ENCODE measurements at regions not wholly inside any gene's neighbourhood (a gene's known extent, or its start where the extent isn't known, plus 50 kb on each side); places are given as distances from the start of the nearest gene placed in this dataset.
"Not testable (repeated sequence)": the region's sequence is repeated elsewhere in the genome, so short reads cannot be mapped to it uniquely, and the experiment has no call there.

DNA sequence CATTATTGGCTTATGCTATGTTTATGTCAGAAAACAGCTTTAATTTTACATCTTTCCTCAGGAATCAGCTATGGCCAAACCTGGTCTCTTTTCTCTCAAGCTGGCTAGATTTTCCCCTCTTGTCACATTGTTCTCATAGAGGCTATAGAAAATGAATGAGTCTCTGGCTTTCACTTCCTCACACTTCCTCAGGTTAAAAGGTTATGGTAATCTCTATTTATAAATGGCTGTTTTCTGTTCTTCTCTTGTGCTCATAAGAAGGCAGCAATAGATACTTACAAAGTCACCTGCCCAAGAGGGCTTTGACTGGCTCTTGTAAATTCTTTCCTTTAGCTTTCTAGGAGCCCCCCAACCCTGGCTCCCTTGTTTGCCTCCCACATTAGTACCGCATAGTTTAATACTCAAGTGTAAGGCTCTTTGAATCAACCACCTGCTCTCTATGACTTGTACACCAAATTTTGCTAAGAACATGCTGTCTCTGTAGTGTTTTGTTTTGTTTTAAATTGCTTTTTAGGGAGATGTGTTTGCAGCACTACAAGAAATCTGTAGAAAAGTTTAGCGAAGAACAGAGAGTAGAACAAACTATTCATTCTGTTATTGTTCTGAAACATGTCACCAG, 897.4 kb upstream of the CITED2 start:
- peak in 1 of 2 donors; percentile 4 for DNase-seq

DNA sequence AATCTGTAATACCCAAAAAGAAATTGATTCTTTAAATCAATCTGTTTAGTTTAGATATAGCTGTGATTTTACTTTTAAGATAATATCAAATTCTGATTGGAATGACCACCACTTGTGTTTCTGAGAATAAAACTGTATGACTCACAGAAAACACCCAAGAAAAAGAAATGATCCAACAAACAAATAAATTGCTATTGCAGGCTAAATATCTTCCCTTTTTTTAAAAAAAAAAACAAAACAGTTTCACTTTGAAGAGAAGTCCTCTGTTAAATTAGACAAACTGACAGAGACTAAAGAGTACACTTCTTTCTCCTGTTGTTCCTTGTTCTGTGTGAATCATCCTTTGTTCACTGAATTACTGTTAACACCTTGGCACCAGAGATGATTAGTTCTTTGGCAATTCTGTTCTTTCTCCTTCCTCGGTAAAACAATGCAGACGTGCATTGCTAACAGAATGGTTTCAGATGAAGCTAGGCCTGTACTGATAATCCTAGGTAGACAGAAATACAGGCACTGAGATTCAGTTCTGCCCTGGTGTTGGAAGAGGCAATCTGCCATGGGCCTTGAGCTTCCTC, 895.2 kb upstream of the CITED2 start:
- no peak for DNase-seq

DNA sequence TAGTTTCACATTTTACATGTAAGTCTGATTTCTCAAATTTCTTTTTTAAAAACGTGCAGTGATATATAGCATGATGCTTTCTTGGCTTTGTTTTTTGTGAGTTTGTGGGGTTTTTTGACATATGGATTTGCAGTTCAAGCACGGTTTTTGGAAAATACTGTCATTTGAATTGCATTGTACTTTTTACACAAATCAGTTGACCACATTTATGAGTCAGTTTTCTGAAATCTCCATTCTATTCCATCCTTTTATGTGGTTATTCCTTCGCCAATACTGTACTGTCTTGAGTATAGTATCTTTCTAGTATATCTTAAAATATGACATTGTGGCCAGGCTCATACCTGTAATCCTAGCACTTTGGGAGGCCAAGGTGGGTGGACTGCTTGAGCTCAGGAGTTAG, 890.0 kb upstream of the CITED2 start:
- no peak for DNase-seq

DNA sequence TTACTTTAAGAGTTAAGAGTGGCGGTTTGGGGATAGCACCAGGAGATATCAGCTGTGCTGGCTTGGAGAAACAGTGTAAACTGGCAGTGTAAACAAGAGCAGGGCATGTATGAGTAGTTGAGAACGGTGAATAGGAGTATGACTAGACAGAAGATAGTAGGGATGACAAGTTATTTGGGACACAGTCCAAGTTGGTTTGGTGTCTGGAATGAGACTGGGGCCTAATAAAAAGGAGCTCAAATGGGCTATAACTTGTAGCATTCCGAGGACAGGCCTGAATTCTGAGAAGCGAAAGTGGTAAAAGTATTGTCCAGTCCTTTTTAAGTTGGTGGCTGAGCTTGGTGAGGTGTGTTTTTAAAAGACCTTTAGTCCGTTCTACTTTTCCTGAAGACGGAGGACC, 883.9 kb upstream of the CITED2 start:
- not testable (repeated sequence) for DNase-seq

DNA sequence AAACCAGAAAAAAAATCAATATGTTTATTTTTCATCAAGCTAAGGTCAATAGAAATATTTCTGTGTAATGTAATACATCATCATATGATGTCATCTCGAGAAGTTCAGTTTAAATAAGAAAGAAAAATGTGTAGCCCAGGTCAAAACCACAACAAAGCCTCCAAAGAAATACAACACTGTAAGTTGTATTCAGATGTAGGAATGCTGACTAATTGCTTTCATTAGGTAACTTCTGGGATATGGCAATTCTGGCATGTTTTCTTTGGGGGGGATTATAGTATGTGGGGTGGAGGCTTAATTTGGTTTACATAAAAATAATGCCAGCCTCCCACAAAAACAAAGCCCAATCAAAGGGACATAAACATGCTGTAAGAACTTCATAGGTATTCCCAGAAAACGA, 881.8 kb upstream of the CITED2 start:
- no peak for DNase-seq

DNA sequence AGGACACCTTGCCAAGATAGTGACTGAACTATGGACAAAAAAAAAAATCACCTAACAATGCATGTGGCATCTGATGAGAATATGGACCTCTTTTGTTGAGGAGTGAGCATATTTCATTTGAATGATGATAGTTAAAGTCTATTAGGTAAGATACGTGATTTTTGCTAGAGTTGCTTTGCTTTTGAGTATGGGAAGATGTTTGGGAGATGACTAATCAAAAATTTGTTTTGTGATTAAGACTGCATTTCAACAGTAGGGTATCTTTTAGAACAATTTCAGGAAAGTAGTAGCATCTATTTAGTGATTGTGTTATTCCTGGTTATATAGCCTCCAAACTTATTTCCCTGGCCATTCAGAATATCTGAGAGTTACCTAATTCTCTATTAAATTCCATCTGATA, 878.6 kb upstream of the CITED2 start:
- DNase-seq, result no peak

DNA sequence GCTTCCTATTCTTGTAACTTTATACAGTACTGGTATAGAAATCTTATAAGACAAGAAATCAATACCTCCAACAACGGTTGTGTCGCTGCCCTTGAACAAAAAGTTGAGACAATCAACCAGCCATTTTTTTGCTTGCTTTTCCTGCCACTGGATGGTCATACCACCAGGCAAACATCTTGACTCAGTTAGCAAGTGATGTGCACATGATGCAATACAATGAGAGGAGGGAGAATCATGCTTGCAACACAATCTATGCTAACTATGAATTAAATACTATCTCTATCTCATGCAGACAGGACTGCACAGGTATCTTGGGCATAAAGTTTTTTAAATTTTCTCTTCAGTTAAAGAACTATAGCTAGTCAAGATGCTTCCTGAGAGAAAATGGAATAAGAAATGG, 877.7 kb upstream of the CITED2 start:
- DNase-seq, result no peak

DNA sequence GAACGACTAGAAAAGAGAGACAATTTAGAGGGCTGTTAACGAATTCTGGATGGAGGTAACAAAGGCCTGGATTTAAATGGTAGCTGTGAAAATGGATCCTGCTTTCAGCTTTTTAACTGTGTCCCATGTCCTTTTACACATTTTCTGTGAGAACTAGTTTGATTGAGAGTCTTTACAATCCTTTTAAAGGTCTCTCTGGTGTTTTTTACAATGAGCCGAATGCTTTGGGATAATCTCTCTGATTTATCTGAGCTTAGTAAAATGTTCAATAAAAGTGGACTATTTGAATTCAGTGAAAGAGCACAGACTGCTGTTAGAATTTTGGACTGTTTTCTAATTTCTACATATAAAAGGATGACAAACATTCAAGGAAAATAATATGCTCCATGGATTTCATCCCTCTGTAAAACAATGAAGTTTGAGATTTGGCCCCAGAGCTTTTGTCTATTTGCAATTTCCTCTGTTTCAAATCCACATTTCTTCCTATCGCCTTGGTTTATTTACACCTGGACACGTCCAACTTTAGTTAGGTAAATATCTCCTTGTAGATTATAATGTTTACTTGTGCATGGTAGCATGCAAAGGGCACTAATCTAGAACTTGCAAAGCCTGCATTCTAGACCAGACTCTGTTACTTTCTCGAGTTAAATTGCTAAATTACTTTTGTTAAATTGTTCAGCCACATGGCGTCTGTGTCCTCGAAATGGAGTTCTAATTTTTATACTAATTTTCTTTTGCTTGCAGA, 871.0 kb upstream of the CITED2 start:
- DNase-seq, result no peak

DNA sequence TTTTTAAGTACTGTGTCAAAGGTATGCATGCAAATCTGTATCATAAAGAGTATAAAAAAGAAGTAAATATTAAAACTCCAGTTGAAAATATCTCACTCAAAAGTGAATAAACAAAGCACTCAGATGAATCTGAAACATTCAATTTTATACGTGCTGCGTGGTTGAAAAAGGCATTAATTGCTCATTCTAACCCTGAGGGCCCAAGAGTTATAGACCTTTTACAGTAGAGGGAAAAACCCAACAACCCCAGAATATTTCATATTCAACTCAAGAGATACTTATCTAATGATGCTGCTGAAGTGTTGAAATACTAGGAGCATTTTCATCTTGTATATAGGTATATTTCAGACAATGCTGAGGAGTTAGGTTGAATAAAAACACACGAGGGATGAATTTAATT, 862.8 kb upstream of the CITED2 start:
- no peak for DNase-seq

DNA sequence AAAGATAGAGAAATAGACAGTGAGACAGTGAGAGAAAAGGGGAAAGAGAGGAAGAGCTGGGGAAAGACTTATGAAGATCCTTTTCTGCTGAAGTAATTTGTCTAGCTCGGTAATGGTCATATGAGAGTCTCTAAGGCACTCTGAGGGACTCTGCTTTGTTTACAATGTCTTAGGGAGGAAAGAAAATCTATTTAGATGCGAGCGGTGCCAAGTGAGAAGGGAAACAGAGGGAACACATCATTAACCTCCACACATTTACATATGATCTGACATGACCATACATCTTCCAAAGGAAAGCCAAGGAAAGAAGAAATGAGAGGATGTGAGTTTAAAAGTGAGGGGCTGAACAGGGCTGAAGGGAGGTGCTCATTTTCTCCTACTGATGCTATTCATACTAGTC, 862.3 kb upstream of the CITED2 start:
- DNase-seq, result peak in 1 of 2 donors; percentile 9

DNA sequence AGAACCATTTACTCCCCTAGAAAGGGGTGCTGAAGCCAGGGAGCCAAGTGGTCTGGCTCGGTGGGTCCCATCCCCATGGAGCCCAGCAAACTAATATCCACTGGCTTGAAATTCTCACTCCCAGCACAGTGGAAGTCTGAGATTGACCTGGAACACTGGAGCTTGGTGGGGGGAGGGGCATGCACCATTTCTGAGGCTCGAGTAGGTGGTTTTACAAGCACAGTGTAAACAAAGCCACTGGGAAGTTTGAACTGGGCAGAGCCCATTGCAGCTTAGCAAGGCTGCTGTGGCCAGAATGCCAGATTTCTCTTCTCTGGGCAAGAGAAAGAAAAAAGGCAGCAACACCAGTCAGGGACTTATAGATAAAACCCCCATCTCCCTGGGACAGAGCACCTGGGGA, 855.8 kb upstream of the CITED2 start:
- DNase-seq, result peak in 1 of 2 donors; percentile 21

DNA sequence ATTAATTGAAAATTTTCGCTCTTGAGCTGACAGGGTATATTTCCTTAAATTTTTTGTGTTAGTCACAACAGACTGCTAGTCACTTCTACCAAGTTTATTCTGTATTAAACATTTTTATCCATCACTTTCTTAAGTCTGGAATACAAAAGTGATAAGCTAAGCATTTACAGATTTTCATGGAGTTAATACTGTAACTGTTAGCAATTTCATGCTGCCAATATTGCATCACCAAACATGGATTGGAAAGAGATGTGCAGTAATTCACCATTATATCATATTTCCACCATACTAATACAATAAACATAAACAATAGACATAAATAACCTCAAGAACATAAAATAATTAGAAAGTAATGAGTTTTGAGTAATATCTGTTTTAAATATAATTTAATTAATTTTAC, 854.0 kb upstream of the CITED2 start:
- no peak for DNase-seq

DNA sequence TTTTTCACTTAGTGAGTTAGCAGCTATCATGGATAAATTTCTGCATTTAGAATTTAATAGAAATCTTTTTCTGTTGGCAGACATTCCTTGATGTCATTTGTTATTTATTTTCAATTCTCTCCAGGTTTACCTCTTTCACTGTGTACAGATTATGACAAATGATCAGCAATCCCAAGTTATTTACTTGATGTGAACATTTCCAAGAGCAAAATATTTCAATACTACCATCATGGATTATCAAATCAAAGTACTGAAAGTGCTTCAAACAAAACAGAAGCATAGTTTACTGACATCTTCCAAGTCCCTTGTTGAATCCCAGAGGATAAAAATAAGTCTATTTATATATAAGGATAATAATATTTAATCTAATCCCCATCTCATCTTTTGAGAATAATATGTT, 852.2 kb upstream of the CITED2 start:
- DNase-seq, result no peak

DNA sequence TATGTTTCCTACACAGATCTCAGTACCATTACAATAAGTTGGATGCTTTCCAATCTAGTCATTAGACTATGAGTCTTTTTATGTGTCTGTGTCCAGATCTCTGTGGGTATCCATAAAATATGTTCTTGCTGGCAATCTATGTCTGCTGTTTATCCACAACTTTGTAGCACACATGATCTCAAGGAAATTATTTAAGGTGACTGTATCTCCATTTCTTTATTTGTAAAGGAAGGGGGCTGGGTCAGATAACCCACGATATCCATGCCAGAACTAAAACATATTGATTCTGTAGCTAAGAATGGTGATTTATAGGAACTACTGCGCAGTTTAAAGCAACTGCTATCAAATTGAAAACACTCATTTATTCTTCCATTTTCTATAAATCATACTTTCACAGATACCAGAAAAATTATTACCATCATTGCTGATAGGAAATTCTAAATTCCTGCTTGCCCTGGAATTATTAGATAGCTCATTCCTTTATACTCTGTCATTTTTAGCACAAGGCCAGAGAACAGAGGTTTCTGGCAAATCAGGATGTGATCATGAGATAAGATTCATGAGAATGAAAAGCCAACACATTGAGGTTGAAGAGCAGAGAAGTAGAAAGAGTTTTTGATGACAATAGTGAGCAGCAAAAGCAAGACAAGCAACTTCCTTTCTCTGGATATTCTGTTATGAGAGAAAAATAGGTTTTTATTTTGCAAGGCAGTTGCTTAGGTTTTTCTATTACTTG, 851.4 kb upstream of the CITED2 start:
- no peak for DNase-seq

DNA sequence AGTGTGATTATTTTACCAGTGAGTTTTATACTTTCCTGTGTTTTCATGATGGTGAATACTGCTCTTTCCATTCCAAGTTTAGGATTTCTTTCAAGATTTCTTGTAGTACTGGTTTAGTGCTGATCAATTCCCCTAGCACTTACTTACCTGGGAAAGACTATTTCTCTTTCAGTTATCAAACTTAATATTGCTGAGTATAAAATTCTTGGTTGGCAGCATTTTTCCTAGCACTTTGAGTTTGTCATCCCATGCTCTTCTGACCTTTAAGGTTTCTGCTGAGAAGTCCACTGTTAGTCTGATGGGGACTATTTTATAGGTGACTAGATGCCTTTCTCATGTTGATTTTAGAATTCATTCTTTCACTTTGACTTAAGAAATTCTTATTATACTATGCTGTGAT, 842.8 kb upstream of the CITED2 start:
- DNase-seq, result no peak

DNA sequence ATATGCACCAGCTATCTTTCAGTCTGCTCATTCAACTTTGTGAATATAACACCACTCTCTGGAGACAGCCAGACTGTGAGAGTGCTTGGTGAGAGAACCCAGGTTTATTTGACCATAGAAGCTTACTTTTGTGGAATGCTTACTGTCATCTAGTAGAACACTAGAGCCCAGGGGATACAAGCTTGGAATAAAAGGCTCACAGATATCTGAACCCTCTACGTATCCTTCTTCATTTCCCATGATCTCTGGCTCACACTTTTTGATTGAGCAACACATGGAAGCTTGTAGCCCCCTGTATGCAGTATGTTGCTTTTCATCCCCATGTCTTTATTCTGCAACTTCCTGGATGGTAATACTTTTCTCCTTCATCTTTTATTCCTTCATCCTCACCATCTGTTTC, 835.3 kb upstream of the CITED2 start:
- peak; percentile 10 to 20 for DNase-seq

DNA sequence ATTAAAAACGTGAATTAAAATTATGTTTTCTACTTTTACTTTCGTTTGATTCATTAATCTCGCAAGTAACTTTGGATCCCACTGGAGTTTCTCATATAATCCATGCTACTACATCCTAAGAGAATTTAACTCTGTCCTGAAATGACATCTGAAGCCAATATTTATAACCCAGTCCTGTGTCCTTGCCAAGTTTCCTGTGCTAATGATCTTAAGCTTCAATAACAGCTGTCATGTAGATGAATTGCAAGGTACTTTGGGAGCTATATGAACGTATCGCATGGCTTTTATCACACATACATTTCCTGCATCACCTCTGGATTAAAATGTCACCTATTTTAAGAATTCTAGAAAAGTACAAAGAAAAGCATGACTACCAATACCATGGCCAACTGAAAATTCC, 833.8 kb upstream of the CITED2 start:
- no peak for DNase-seq

DNA sequence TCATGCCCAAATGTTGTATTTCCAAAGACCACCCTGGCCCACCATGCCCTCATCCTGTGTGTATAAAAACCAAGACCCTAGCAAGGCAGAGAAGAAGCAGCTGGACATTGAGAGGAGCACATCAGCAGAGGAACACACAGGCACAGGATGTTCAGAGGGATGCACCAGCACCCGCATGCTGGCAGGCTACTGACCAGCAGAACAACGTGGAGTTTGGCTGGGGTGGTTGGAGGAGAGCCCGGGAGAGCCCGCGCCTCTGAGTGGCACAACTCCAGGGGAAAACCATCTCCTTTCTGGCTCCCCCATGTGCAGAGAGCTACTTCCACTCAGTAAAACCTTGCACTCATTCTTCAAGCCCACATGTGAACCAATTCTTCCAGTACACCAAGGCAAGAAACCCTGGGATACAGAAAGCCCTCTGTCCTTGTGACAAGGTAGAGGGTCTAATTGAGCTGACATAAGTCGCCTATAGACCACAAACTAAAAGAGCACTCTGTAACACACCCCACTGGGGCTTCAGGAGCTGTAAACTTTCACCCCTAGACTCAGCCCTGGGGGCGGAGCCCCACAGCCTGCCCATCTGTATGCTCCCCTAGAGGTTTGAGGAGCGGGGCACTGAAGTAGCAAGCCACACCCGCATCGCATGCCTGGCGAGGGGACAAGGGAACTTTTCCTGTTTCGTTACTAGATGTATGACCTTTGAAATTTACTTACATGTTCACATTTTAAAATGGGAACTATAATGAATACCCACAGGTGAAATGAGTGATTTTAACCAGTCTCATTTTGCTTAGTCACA, 831.5 kb upstream of the CITED2 start:
- no peak for DNase-seq

DNA sequence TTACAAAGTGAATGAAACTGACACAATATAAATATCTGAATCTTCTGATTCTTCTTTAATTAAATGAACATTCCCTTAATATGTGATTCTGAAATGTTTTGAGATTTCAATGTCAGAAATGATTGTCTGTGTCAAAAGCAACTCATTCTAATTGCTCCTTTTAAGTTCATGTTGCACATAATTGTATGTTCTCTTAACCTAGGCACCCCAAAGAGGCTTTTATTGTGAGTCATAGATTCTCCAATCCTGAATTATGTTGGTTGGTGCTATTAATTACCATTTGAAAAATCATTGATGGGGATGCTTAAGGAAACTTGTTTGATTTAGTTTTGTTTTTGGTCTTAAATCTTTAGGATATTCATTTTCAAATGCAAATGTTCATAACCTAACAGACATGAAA, 829.7 kb upstream of the CITED2 start:
- no peak for DNase-seq

DNA sequence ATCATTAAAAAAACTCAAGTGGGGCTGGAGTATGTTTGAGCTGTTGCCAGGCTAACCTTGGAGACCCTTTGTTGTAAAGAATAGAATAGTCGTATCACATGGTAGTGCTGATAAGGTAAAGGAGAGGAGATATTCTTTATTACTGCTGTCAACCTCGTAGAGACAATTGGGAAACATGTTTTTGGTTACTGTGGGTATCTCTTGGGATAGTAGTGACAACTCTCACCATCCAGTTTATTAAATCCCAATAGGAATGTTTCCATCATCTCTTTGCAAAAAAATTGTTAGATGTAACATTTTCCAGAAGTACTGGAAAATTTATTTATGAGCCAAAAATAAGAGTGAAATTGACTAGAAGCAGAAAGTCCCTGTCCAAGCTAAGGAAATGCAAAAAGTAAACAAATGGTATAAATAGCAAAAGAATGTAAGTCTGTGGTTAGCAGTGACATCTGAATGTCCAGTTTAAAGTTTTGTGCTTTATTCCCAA, 829.3 kb upstream of the CITED2 start:
- peak; percentile 71 to 75 for DNase-seq

DNA sequence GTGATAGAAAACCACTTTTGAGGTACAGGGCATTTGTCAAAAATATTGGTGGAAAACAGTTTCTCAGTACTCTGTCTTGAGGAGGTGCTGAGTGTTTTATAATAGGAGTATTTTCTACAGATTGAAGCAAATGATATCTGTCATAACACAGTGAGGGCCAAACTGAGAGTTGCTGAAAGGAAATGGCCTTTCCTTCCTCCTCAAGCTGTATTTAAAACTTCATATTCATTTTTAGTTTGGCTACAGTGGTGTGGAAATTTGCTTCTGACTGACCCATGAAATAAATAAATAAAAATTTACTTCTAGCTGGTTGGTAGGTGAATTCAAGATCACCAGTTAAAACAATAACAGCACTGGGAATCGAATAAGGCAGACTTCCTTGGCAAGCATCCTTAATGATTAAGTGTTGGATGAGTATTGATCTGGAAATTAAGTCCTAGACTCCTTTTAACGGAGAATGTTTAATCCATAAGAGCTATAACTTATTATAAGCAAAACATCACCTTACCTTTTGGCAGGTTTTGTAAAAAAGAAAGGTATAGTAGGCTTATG, 828.6 kb upstream of the CITED2 start:
- DNase-seq, result peak; percentile 24 to 34
